ENCODE measurements at regions not wholly inside any gene's neighbourhood (a gene's known extent, or its start where the extent isn't known, plus 50 kb on each side); places are given as distances from the start of the nearest gene placed in this dataset.

DNA sequence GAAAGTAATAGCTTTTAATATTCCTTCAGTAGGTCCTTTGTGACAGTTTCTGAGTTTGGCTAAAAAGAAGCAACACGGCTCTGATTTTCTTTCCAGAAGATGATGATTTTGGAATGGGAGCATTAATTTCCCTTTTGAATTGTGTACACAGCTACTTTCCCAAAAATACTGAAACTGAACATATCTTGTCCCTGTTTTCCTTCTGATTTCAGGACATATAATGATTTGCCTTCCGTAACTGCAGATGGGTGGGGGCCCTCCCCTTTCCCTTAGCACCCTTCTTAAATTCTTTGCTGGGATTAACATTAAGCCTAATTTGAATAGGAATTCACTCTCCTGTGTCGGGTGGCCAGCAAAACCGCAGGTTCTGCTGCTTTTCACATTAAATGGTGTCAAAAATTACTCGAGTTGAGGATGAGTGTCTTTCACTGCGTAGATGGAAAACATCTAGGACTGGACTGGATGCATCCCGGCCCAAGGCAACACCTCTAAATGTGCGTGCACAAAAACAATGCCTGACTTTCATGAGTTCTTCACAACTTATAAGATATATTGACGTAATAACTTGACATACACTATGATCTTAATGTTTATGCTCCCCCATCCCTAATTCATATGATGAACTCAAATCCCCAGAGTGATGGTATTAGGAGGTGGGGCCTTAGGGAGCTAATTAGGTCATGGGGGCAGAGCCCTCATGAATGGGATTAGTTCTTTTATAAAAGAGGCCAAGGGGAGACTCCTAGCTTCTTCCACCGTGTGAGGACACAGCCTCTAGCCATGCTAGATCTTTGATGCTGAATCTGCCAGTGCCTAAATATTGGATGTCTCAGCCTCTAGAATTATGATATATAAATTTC is 158.1 kb downstream of the AEBP2 start:
- no peak for DNase-seq
- TF ChIP-seq, protein P1, sequence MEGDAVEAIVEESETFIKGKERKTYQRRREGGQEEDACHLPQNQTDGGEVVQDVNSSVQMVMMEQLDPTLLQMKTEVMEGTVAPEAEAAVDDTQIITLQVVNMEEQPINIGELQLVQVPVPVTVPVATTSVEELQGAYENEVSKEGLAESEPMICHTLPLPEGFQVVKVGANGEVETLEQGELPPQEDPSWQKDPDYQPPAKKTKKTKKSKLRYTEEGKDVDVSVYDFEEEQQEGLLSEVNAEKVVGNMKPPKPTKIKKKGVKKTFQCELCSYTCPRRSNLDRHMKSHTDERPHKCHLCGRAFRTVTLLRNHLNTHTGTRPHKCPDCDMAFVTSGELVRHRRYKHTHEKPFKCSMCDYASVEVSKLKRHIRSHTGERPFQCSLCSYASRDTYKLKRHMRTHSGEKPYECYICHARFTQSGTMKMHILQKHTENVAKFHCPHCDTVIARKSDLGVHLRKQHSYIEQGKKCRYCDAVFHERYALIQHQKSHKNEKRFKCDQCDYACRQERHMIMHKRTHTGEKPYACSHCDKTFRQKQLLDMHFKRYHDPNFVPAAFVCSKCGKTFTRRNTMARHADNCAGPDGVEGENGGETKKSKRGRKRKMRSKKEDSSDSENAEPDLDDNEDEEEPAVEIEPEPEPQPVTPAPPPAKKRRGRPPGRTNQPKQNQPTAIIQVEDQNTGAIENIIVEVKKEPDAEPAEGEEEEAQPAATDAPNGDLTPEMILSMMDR (IDR thresholded peaks at IDR 0.05; ENCODE audit: low read depth, low read length, missing control alignments) = no peak
- Histone ChIP-seq H3K27ac (no peak overlapping the region), H3K36me3 (replicated peaks) (no peaks in the 10 kb centered on the region), H3K27me3 (replicated peaks) (no peaks in the 10 kb centered on the region), H3K4me3 (ENCODE audit: low read depth, low read length) (no peak overlapping the region)
- in situ Hi-C loops (cut with HindIII; ENCODE audit: low pct_ligation_motif_present, low sequenced_read_pairs) = no loop called here

GRCh38 chr12:19605720-19606119 is 166.4 kb downstream of the AEBP2 start:
- no peaks in the 10 kb centered on the region for H3K27me3 ChIP-seq (replicated peaks)
- in situ Hi-C loops (cut with HindIII; ENCODE audit: low pct_ligation_motif_present, low sequenced_read_pairs) = no loop called here
- DNase-seq = no peak
- no peaks in the 10 kb centered on the region for H3K36me3 ChIP-seq (replicated peaks)
- no peak overlapping the region for H3K27ac ChIP-seq
- no peak overlapping the region for H3K4me3 ChIP-seq (ENCODE audit: low read depth, low read length)
- TF ChIP-seq, protein P1 (IDR thresholded peaks at IDR 0.05; ENCODE audit: low read depth, low read length, missing control alignments) = no peak

DNA sequence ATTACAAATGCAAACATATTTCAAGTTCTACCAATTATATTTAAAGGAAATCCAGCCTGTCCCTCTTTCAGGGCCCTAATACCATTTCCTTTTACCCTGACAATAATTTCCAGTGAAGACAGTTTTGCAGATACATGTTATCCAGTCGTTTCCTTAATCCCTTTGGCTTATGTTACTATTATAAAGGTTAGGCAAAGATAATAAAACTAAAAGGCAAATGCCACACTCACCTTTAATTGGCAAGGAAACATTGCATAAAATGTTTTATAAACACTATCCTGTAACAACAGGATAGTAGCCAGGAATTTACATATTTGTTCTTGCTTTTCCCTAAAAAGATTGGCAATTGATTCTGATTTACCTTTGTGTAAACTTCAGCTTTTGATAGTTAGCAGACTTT is 168.7 kb downstream of the AEBP2 start:
- Histone ChIP-seq H3K36me3 (replicated peaks) (no peaks in the 10 kb centered on the region), H3K4me3 (ENCODE audit: low read depth, low read length) (no peak overlapping the region), H3K27me3 (replicated peaks) (no peaks in the 10 kb centered on the region), H3K27ac (no peak overlapping the region)
- DNase-seq = no peak
- in situ Hi-C loops (cut with HindIII; ENCODE audit: low pct_ligation_motif_present, low sequenced_read_pairs) = no loop called here
- TF ChIP-seq, protein P1 (IDR thresholded peaks at IDR 0.05; ENCODE audit: low read depth, low read length, missing control alignments) = no peak

DNA sequence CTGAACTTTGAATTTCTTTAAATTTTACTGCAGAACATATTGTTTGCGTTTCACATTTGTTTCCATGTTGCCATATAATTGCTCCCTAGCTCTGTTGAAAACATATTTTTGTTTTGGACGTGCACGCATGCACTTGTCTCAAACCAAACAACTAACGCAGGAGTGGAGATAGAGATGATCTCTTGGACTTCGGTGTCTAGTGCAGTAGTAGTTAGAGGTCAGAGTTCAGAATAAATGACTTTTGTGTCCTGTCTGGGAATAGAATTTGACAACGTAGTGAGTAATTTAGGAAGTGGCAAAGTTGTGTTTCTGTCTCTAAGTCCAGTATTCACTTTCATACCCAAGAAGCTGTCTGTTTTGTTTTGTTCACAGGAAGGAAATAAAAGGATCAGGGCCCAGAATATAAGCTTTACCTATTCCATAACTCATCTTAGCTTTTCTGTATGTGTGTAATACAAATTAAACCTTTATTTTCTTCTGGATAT is 173.8 kb downstream of the AEBP2 start:
- Histone ChIP-seq H3K27me3 (replicated peaks) (no peaks in the 10 kb centered on the region), H3K36me3 (replicated peaks) (no peaks in the 10 kb centered on the region), H3K27ac (no peak overlapping the region), H3K4me3 (ENCODE audit: low read depth, low read length) (no peak overlapping the region)
- in situ Hi-C loops (cut with HindIII; ENCODE audit: low pct_ligation_motif_present, low sequenced_read_pairs) = no loop called here
- DNase-seq = no peak
- TF ChIP-seq, protein P1 (IDR thresholded peaks at IDR 0.05; ENCODE audit: low read depth, low read length, missing control alignments) = no peak

DNA sequence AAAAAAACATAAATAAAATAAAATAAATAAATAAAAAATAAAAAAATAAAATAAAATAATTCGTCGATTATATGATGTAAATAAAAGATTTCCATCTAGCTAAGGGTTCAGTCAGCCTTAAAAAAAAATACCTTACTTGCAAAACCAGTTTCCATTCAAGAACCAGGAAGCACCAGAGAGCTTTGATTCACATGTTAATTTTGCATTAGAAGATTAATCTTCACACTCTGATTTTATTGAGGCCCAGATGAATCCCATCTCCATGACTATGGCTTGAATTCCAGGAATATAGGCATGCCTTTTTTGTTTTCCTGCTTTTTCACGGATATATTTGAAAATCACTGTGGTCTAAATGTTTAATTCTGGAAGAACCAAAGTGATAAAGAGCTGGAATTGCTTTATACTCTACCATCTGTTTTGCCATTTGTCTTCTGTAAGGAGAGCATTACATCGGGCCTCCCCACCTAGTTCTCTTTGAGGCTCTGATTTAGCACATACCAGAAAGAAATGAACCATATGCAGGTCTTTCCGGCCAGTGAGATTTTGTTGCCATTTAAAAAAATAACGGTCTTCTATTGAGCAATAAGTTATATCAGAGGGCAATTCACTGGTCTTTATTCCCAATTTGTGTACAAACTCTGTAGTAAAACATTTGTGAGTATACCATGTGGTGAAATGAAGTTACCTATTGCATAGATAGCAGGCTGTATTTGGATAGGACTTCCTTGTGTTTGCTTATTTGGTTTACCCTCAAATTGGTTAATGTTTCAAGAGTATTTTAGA is 175.5 kb downstream of the AEBP2 start:
- no peak overlapping the region for H3K27ac ChIP-seq
- TF ChIP-seq, protein P1 (IDR thresholded peaks at IDR 0.05; ENCODE audit: low read depth, low read length, missing control alignments) = no peak
- in situ Hi-C loops (cut with HindIII; ENCODE audit: low pct_ligation_motif_present, low sequenced_read_pairs) = no loop called here

More for the DNA sequence above, 175.5 kb downstream of the AEBP2 start:
- no peaks in the 10 kb centered on the region for H3K27me3 ChIP-seq (replicated peaks)
- no peak for DNase-seq
- no peak overlapping the region for H3K4me3 ChIP-seq (ENCODE audit: low read depth, low read length)
- no peaks in the 10 kb centered on the region for H3K36me3 ChIP-seq (replicated peaks)

Measured in brain microvascular endothelial cell (primary cell).